H9 (cell line): ENCODE measurements at regions not wholly inside any gene's neighbourhood (a gene's known extent, or its start where the extent isn't known, plus 50 kb on each side); places are given as distances from the start of the nearest gene placed in this dataset.

Experiments
- DNase-seq: peaks from one replicate; pipeline ENCODE4 v3.0.0-alpha.2; 2017
- H2AFZ ChIP-seq: one replicate; pipeline ENCODE4 v1.6.1; 2013; ENCODE audit warnings: mild to moderate bottlenecking, low read length, control low read depth, moderate library complexity
- H2AK5ac ChIP-seq: 2 replicates; pipeline ENCODE4 v1.6.1; 2013; ENCODE audit warnings: low read length, control low read depth, mixed read lengths; ENCODE audit not compliant: insufficient read length
- H2BK120ac ChIP-seq: one replicate; pipeline ENCODE4 v1.6.1; 2013; ENCODE audit warnings: low read depth, mild to moderate bottlenecking, low read length, control low read depth, inconsistent platforms; ENCODE audit not compliant: poor library complexity, severe bottlenecking
- H2BK12ac ChIP-seq: 2 replicates; pipeline ENCODE4 v1.6.1; 2013; ENCODE audit warnings: low read length, control low read depth, mixed read lengths, low read depth; ENCODE audit not compliant: insufficient read length
- H2BK15ac ChIP-seq: 2 replicates; pipeline ENCODE4 v1.6.1; 2013; ENCODE audit warnings: low read depth, low read length, control low read depth
- H2BK20ac ChIP-seq: one replicate; pipeline ENCODE4 v1.6.1; 2013; ENCODE audit warnings: low read depth, mild to moderate bottlenecking, low read length, control low read depth, inconsistent platforms; ENCODE audit not compliant: poor library complexity, severe bottlenecking
- H2BK5ac ChIP-seq: 2 replicates; pipeline ENCODE4 v1.6.1; 2013; ENCODE audit warnings: low read length, control low read depth, mixed read lengths; ENCODE audit not compliant: insufficient read length
- H3K14ac ChIP-seq: 2 replicates; pipeline ENCODE4 v1.6.1; 2013; ENCODE audit warnings: low read length, control low read depth; ENCODE audit not compliant: insufficient read depth
- H3K18ac ChIP-seq: 2 replicates; pipeline ENCODE4 v1.6.1; 2013; ENCODE audit warnings: low read depth, mild to moderate bottlenecking, mixed read lengths, low read length, control low read depth; ENCODE audit not compliant: insufficient read length
- H3K23ac ChIP-seq: 2 replicates; pipeline ENCODE4 v1.6.1; 2013; ENCODE audit warnings: low read length, control low read depth, mixed read lengths, low read depth; ENCODE audit not compliant: insufficient read length
- H3K23me2 ChIP-seq: 2 replicates; pipeline ENCODE4 v1.6.1; 2013; ENCODE audit warnings: low read depth, mild to moderate bottlenecking, mixed read lengths, low read length, control low read depth; ENCODE audit not compliant: insufficient read length, poor library complexity, severe bottlenecking
- H3K27ac ChIP-seq: 2 replicates; pipeline ENCODE4 v1.5.1; 2013; ENCODE audit warnings: low read length, control low read depth, mixed read lengths, low read depth; ENCODE audit not compliant: insufficient read length
- H3K27me3 ChIP-seq: 2 replicates; pipeline ENCODE4 v1.6.1; 2013; ENCODE audit warnings: low read length, control low read depth, inconsistent platforms; ENCODE audit not compliant: insufficient read depth
- H3K4ac ChIP-seq: 2 replicates; pipeline ENCODE4 v1.6.1; 2013; ENCODE audit warnings: low read depth, mild to moderate bottlenecking, control low read depth, inconsistent platforms, low read length, moderate library complexity
- H3K4me1 ChIP-seq: 2 replicates; pipeline ENCODE4 v1.6.1; 2013; ENCODE audit warnings: low read length, control low read depth, inconsistent platforms; ENCODE audit not compliant: insufficient read depth
- H3K4me2 ChIP-seq: 2 replicates; pipeline ENCODE4 v1.6.1; 2013; ENCODE audit warnings: low read length, control low read depth, mixed read lengths; ENCODE audit not compliant: insufficient read length, insufficient read depth
- H3K56ac ChIP-seq: 2 replicates; pipeline ENCODE4 v1.6.1; 2013; ENCODE audit warnings: low read depth, mild to moderate bottlenecking, mixed read lengths, low read length, control low read depth; ENCODE audit not compliant: insufficient read length
- H3K79me1 ChIP-seq: 2 replicates; pipeline ENCODE4 v1.6.1; 2013; ENCODE audit warnings: low read depth, mild to moderate bottlenecking, moderate library complexity, low read length, control low read depth, inconsistent platforms; ENCODE audit not compliant: insufficient read depth, poor library complexity, severe bottlenecking
- H3K79me2 ChIP-seq: 2 replicates; pipeline ENCODE4 v1.6.1; 2013; ENCODE audit warnings: low read length, control low read depth, inconsistent platforms; ENCODE audit not compliant: insufficient read depth
- H3K9ac ChIP-seq: 2 replicates; pipeline ENCODE4 v1.6.1; 2013; ENCODE audit warnings: low read length, control low read depth, mixed read lengths; ENCODE audit not compliant: insufficient read length; ENCODE audit errors: extremely low read depth
- H3K9me3 ChIP-seq: one replicate; pipeline ENCODE4 v1.6.1; 2013; ENCODE audit warnings: low read depth, low read length, inconsistent platforms; ENCODE audit not compliant: control insufficient read depth
- H3T11ph ChIP-seq: one replicate; pipeline ENCODE4 v1.6.1; 2013; ENCODE audit warnings: mild to moderate bottlenecking, low read length, control low read depth, inconsistent platforms
- H4K20me1 ChIP-seq: one replicate; pipeline ENCODE4 v1.6.1; 2013; ENCODE audit not compliant: control insufficient read depth, insufficient read length, insufficient read depth
- H4K5ac ChIP-seq: 2 replicates; pipeline ENCODE4 v1.6.1; 2013; ENCODE audit warnings: low read depth, mild to moderate bottlenecking, mixed read lengths, low read length, control low read depth; ENCODE audit not compliant: insufficient read length
- H4K8ac ChIP-seq: replicated peaks from 2 replicates; pipeline ENCODE4 v1.6.1; 2013; ENCODE audit warnings: low read length, control low read depth, mixed read lengths, low read depth; ENCODE audit not compliant: insufficient read length
- H4K91ac ChIP-seq: 2 replicates; pipeline ENCODE4 v1.6.1; 2013; ENCODE audit warnings: low read depth, mild to moderate bottlenecking, moderate library complexity, mixed read lengths, low read length, control low read depth; ENCODE audit not compliant: insufficient read length
- H3K27ac Mint-ChIP-seq, 3 experiments: 2 replicates in 2 of 3; 3 replicates in 1 of 3; pipeline ENCODE4 v1.8.0; 2020 to 2021; ENCODE audit warnings: mixed read lengths in 3 of 3, mild to moderate bottlenecking in 1 of 3, moderate library complexity in 1 of 3
- H3K27me3 Mint-ChIP-seq: 2 replicates; pipeline ENCODE4 v1.8.0; 2021; ENCODE audit warnings: low read depth, mild to moderate bottlenecking, moderate library complexity, mixed read lengths
- H3K36me3 Mint-ChIP-seq, 3 experiments: 2 replicates in 2 of 3; 3 replicates in 1 of 3; pipeline ENCODE4 v1.8.0; 2020 to 2021; ENCODE audit warnings: low read depth in 3 of 3, mixed read lengths in 3 of 3; ENCODE audit not compliant: insufficient read depth in 1 of 3
- H3K4me1 Mint-ChIP-seq, 2 experiments: 2 replicates each; pipeline ENCODE4 v1.8.0; 2020; ENCODE audit warnings: mixed read lengths in 2 of 2
- H3K4me3 Mint-ChIP-seq, 2 experiments: 2 replicates in 1 of 2; 3 replicates in 1 of 2; pipeline ENCODE4 v1.8.0; 2020 to 2021; ENCODE audit warnings: mild to moderate bottlenecking in 2 of 2, mixed read lengths in 2 of 2, moderate library complexity in 1 of 2
- H3K9me3 Mint-ChIP-seq, 2 experiments: 2 replicates in 1 of 2; 3 replicates in 1 of 2; pipeline ENCODE4 v1.8.0; 2020; ENCODE audit warnings: mild to moderate bottlenecking in 2 of 2, mixed read lengths in 2 of 2, moderate library complexity in 1 of 2
- CTCF ChIP-seq: fragments of 200-600 bp; sonication (generic); conservative IDR thresholded peaks from 3 replicates; pipeline ENCODE4 v1.8.0; 2021; ENCODE audit warnings: antibody characterized with exemption, mild to moderate bottlenecking
- WGBS: extraction: QIAGEN DNeasy Blood & Tissue Kit; methylation state at CpG from one replicate; pipeline ENCODE4 v1.1.7; 2013; ENCODE audit warnings: missing lambda C conversion rate, low lambda C conversion rate, mixed read lengths; ENCODE audit not compliant: insufficient read length; ENCODE audit errors: extremely low coverage; 5-methylcytosine and 5-hydroxymethylcytosine counted together

GRCh38 chr20:19897891-19898290 lies 119.3 kb upstream of the NAA20 start:
- Mint-ChIP-seq H3K36me3 (no peaks in the 10 kb centered on the region; a peak in 1 of 7 replicates), H3K4me3 (no peak overlapping the region), H3K4me1 (no peaks in the 10 kb centered on the region)

More at GRCh38 chr20:19897891-19898290, 119.3 kb upstream of the NAA20 start:
- Histone ChIP-seq H3K14ac (no peak overlapping the region), H4K91ac (no peak overlapping the region), H2BK20ac (no peak overlapping the region), H3K56ac (no peak overlapping the region), H2BK12ac (no peak overlapping the region), H2AFZ (no peak overlapping the region), H3K79me1 (no peaks in the 10 kb centered on the region), H4K20me1 (no peaks in the 10 kb centered on the region), H3K27ac (no peak overlapping the region), H3K27me3 (no peaks in the 10 kb centered on the region), H3K79me2 (no peaks in the 10 kb centered on the region), H3K4ac (no peak overlapping the region), H2BK5ac (no peak overlapping the region), H2AK5ac (no peak overlapping the region), H2BK15ac (no peak overlapping the region), H4K8ac (no peak overlapping the region), H4K5ac (no peak overlapping the region), H3K4me2 (no peak overlapping the region), H3K4me1 (no peaks in the 10 kb centered on the region), H2BK120ac (no peak overlapping the region), H3K23ac (no peak overlapping the region), H3K23me2 (no peaks in the 10 kb centered on the region), H3K9me3 (no peaks in the 10 kb centered on the region), H3T11ph (no peak overlapping the region), H3K9ac (no peak overlapping the region), H3K18ac (no peak overlapping the region)
- Mint-ChIP-seq H3K9me3 (peaks cover 11 to 15% of the 10 kb centered on the region in 2 experiments), H3K27ac (no peak overlapping the region), H3K27me3 (peaks cover 2% of the 10 kb centered on the region; the same call in 1 of the 2 replicates)
- no CpG with 5 or more reads among the region's 6 CpGs for WGBS
- no peak for DNase-seq
- no peak for TF ChIP-seq CTCF
